Lower lobe of right lung (tissue), 2 donors: ENCODE measurements at regions not wholly inside any gene's neighbourhood (a gene's known extent, or its start where the extent isn't known, plus 50 kb on each side); places are given as distances from the start of the nearest gene placed in this dataset.

ENCODE experiments used
- ATAC-seq, 2 donors: fragments of 200-7000 bp; cut with Tn5 transposase; one replicate each; pipeline ENCODE4 v1.9.1; 2020 to 2022; ENCODE audit warnings: mild to moderate bottlenecking in 2 of 2, moderate library complexity in 2 of 2
- DNase-seq: peaks from one replicate; pipeline ENCODE4 v3.0.0-alpha.2; 2020
- H3K27ac ChIP-seq: fragments of 200-600 bp; one replicate; pipeline ENCODE4 v1.8.0; 2022
- H3K27me3 ChIP-seq: fragments of 200-600 bp; one replicate; pipeline ENCODE4 v1.8.0; 2022; ENCODE audit warnings: low read depth
- H3K36me3 ChIP-seq: fragments of 200-600 bp; one replicate; pipeline ENCODE4 v1.8.0; 2022; ENCODE audit warnings: mild to moderate bottlenecking
- H3K4me1 ChIP-seq: fragments of 200-600 bp; one replicate; pipeline ENCODE4 v1.8.0; 2022
- H3K4me3 ChIP-seq: fragments of 200-600 bp; one replicate; pipeline ENCODE4 v1.8.0; 2022; ENCODE audit warnings: mild to moderate bottlenecking
- H3K9me3 ChIP-seq: fragments of 200-600 bp; one replicate; pipeline ENCODE4 v1.8.0; 2022
- intact Hi-C: fragments of 100-400 bp; cut with DNase I; formaldehyde crosslinking; loops from one replicate; pipeline ENCODE4 v1.11.0; 2022
- TF ChIP-seq, protein P1 (sequence below): fragments of 200-600 bp; IDR thresholded peaks from one replicate; pipeline ENCODE4 v1.8.0; 2022; ENCODE audit warnings: antibody characterized with exemption, mild to moderate bottlenecking
- donor health status: DM: no; HTN: yes; CAD: no; lungs with severe emphysema.

DNA sequence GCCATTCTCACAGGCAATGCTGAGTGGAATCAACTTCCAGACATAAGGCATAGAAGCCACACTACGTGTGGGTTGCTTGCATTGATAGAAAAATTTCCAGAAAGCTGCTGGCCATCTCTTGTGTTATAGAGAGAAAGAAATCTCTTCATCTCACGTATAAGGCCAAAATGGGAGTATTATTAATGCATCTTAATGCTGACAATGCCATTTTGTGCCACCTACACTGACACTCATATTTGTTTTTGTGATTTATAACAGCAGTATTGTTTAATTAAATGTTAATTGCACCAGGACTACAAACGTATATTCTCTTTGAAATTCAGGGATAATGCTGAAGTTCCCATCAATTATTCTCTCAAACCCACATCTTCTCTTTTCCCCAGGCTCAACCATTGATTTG, 56.1 kb upstream of the TMEM132D start:
- Histone ChIP-seq H3K4me1 (no peaks in the 10 kb centered on the region), H3K4me3 (no peak overlapping the region), H3K27me3 (peaks cover 6% of the 10 kb centered on the region), H3K36me3 (no peaks in the 10 kb centered on the region), H3K9me3 (no peaks in the 10 kb centered on the region), H3K27ac (no peak overlapping the region)
- ATAC-seq (no peak), DNase-seq (no peak)
- TF ChIP-seq, protein P1, sequence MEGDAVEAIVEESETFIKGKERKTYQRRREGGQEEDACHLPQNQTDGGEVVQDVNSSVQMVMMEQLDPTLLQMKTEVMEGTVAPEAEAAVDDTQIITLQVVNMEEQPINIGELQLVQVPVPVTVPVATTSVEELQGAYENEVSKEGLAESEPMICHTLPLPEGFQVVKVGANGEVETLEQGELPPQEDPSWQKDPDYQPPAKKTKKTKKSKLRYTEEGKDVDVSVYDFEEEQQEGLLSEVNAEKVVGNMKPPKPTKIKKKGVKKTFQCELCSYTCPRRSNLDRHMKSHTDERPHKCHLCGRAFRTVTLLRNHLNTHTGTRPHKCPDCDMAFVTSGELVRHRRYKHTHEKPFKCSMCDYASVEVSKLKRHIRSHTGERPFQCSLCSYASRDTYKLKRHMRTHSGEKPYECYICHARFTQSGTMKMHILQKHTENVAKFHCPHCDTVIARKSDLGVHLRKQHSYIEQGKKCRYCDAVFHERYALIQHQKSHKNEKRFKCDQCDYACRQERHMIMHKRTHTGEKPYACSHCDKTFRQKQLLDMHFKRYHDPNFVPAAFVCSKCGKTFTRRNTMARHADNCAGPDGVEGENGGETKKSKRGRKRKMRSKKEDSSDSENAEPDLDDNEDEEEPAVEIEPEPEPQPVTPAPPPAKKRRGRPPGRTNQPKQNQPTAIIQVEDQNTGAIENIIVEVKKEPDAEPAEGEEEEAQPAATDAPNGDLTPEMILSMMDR: no peak
- intact Hi-C loops: no loop called here

DNA sequence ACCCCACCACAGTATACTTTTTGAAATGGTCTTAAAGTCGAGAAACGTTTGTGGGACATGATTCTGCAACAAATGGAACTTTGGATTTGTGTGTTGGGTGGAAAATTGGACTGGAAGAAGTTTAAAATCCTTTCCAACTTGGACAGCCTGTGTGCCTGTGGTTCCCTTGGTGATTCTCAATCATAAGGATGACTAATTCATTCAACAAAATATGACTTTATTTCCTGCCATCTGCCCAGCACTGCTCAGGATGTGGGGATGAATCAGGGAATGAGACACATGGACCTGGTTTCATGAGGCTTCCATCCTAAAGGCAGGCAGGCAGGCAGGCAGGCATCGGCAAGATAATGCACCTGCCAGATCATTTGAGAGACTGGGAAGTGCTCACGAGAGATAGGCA, 57.3 kb upstream of the TMEM132D start:
- Histone ChIP-seq H3K4me3 (no peak overlapping the region), H3K27ac (no peak overlapping the region), H3K9me3 (no peaks in the 10 kb centered on the region), H3K27me3 (peaks cover 7% of the 10 kb centered on the region), H3K36me3 (no peaks in the 10 kb centered on the region), H3K4me1 (no peaks in the 10 kb centered on the region)
- intact Hi-C loops: no loop called here
- TF ChIP-seq, protein P1: no peak
- no peak for ATAC-seq
- no peak for DNase-seq

DNA sequence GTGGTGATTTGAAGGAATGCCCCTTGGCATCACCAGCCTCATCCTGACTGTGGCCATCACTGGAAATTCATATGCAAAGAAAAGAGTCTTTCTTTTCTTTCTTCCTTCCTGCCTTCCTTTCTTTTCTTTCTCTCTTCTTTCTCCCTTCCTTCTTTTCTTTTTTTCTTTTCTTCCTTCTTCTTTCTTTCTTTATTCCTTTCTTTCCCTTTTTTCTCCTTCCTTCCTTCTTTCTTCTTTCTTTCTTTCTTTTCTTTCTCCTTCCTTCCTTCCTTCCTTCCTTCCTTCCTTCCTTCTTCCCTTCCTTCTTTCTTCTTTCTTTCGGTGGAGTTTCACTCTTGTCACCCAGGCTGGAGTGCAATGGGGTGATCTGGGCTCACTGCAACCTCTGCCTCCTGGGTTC, 58.0 kb upstream of the TMEM132D start:
- DNase-seq (no peak), ATAC-seq (no peak)
- Histone ChIP-seq H3K27me3 (peaks cover 7% of the 10 kb centered on the region), H3K4me1 (no peaks in the 10 kb centered on the region), H3K36me3 (no peaks in the 10 kb centered on the region), H3K27ac (no peak overlapping the region), H3K9me3 (no peaks in the 10 kb centered on the region), H3K4me3 (no peak overlapping the region)
- TF ChIP-seq, protein P1: no peak
- intact Hi-C loops: no loop called here

DNA sequence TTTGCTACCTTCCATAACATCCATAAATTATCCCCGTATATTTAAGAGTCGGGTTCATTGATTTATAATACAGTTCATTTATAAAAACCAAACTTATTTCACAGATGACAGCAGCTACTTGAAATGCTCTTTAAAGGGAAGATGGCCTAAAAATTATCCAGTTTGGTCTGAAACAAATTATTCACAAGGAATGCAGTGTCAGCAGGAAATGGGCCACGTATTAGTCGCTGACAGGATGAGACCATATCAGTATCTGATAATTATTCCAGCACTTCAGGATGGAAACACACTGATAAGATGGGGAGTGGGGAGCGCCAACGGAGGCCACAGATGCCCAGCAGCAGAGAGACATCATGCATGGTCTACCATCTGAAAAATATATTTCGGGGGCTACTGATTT, 60.5 kb upstream of the TMEM132D start:
- no peak for ATAC-seq

DNA sequence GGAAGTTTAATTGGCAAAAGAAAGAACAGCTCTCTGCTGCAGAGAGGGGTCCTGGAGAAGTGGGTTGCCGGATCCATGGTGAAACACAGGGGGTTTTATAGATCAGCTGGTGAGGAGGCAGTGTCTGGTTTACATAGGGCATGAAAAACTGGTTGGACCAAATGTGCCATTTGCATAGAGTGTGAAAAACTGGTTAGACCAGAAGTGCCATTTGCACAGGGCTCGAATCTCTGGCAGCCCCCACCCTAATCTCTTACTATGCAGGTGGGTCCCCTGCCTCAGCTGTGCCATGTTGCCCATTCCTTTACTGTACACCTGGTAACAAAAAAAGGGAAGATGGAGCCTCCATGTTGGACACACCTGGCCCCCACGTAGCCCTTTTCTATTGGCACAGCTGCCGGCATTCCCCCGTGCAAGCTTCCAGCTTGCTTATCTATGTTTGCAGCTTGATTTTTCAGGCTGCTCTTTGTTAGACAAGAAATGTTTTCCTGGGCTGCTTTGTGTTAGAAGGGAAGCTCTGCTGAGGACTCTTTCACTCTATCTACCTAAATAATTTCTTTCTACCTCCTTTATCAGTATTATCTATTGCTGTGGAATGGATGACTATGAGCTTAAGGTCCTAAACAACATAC, 61.1 kb upstream of the TMEM132D start:
- Histone ChIP-seq H3K36me3 (no peaks in the 10 kb centered on the region), H3K9me3 (no peaks in the 10 kb centered on the region), H3K27ac (no peak overlapping the region), H3K4me3 (no peak overlapping the region), H3K4me1 (no peaks in the 10 kb centered on the region), H3K27me3 (peaks cover 7% of the 10 kb centered on the region)
- no peak for ATAC-seq
- TF ChIP-seq, protein P1: no peak
- DNase-seq: no peak
- intact Hi-C loops: no loop called here

More for the DNA sequence above, 60.5 kb upstream of the TMEM132D start:
- H3K4me3 ChIP-seq: no peak overlapping the region
- no peaks in the 10 kb centered on the region for H3K36me3 ChIP-seq
- no peaks in the 10 kb centered on the region for H3K4me1 ChIP-seq
- DNase-seq: no peak
- no peak overlapping the region for H3K27ac ChIP-seq
- intact Hi-C loops: no loop called here
- H3K9me3 ChIP-seq: no peaks in the 10 kb centered on the region
- TF ChIP-seq, protein P1: no peak
- H3K27me3 ChIP-seq: peaks cover 7% of the 10 kb centered on the region
